Esophagus squamous epithelium (tissue), 5 donors: ENCODE measurements at regions not wholly inside any gene's neighbourhood (a gene's known extent, or its start where the extent isn't known, plus 50 kb on each side); places are given as distances from the start of the nearest gene placed in this dataset.

ENCODE experiments used
- DNase-seq: peaks from one replicate; lab custom pipeline; 2025; lab: John Stamatoyannopoulos, UW
- H3K27ac ChIP-seq, 4 donors: fragments of 200-600 bp; sonication (generic); one replicate each; pipeline ENCODE4 v1.5.1; 2016 to 2019; ENCODE audit warnings: mild to moderate bottlenecking in 1 of 4
- H3K27me3 ChIP-seq, 4 donors: fragments of 200-600 bp; sonication (generic); 1 replicate in 3 of 4; 2 replicates in 1 of 4; pipeline versions ENCODE4 v1.5.1 to v1.6.0; 2017 to 2021; ENCODE audit warnings: antibody characterized with exemption in 1 of 4
- H3K36me3 ChIP-seq, 3 donors: fragments of 200-600 bp; sonication (generic); one replicate each; pipeline ENCODE4 v1.5.1; 2016 to 2019
- H3K4me1 ChIP-seq, 3 donors: fragments of 200-600 bp; sonication (generic); one replicate each; pipeline ENCODE4 v1.5.1; 2017 to 2019
- H3K4me3 ChIP-seq, 4 donors: fragments of 200-600 bp; sonication (generic); 1 replicate in 3 of 4; 2 replicates in 1 of 4; pipeline ENCODE4 v1.5.1; 2016 to 2019; ENCODE audit warnings: mild to moderate bottlenecking in 2 of 4, moderate library complexity in 1 of 4
- H3K9me3 ChIP-seq, 3 donors: fragments of 200-600 bp; sonication (generic); one replicate each; pipeline ENCODE4 v1.5.1; 2016 to 2019
- CTCF ChIP-seq, 6 experiments: fragments of 450-650 bp in 4 of 6; fragments of 200-600 bp in 2 of 6; sonication (generic) in 2 of 6; IDR thresholded peaks; one replicate each; pipeline ENCODE4 v1.5.1; 2016 to 2019; ENCODE audit warnings: antibody characterized with exemption in 6 of 6, mild to moderate bottlenecking in 4 of 6, moderate library complexity in 4 of 6
- POLR2A ChIP-seq, 4 donors: fragments of 450-650 bp; IDR thresholded peaks; one replicate each; pipeline ENCODE4 v1.6.1; 2017; ENCODE audit warnings: antibody characterized with exemption in 4 of 4, mild to moderate bottlenecking in 4 of 4, moderate library complexity in 3 of 4
- WGBS, 2 donors: methylation state at CpG; one replicate each; pipeline ENCODE4 v1.1.5; 2018; 5-methylcytosine and 5-hydroxymethylcytosine counted together
- intact Hi-C: fragments of 100-400 bp; cut with DNase I; formaldehyde crosslinking; loops from one replicate; pipeline ENCODE4 v1.15.0; 2022
- donor health status: DM: yes; HTN: yes; CAD: no.

GRCh38 chr2:84102274-84102673, 356.8 kb downstream of the SUCLG1 start:
- Histone ChIP-seq H3K27me3 (no peaks in the 10 kb centered on the region), H3K36me3 (no peaks in the 10 kb centered on the region), H3K27ac (no peak overlapping the region), H3K9me3 (peaks cover 0 to 5% (median 0%) of the 10 kb centered on the region in 3 donors), H3K4me1 (no peaks in the 10 kb centered on the region), H3K4me3 (no peak overlapping the region)
- intact Hi-C loops, result no loop called here
- DNase-seq, result no peak
- TF ChIP-seq POLR2A (IDR thresholded peaks at IDR 0.05) (no peak), CTCF (IDR thresholded peaks at IDR 0.05) (no peak)
- WGBS, 2 donors, result 46 to 53% methylated on average over 2 of the region's 2 CpGs

- H3K27me3 ChIP-seq, result no peaks in the 10 kb centered on the region
- no peak for DNase-seq
- TF ChIP-seq CTCF (IDR thresholded peaks at IDR 0.05), result no peak
- TF ChIP-seq POLR2A (IDR thresholded peaks at IDR 0.05), result no peak
- intact Hi-C loops, result no loop called here
- no peaks in the 10 kb centered on the region for H3K36me3 ChIP-seq
- H3K4me1 ChIP-seq, result no peaks in the 10 kb centered on the region
- no peak overlapping the region for H3K27ac ChIP-seq
- H3K9me3 ChIP-seq, result no peaks in the 10 kb centered on the region
- H3K4me3 ChIP-seq, result no peak overlapping the region
Measured at GRCh38 chr2:84088656-84089055, 370.4 kb downstream of the SUCLG1 start.

GRCh38 chr2:84085562-84085961, 373.5 kb downstream of the SUCLG1 start:
- Histone ChIP-seq H3K4me3 (no peak overlapping the region), H3K36me3 (no peaks in the 10 kb centered on the region), H3K27me3 (no peaks in the 10 kb centered on the region), H3K4me1 (no peaks in the 10 kb centered on the region), H3K27ac (no peak overlapping the region), H3K9me3 (no peaks in the 10 kb centered on the region)
- DNase-seq, result no peak
- intact Hi-C loops, result no loop called here
- no peak for TF ChIP-seq CTCF (IDR thresholded peaks at IDR 0.05)
- no peak for TF ChIP-seq POLR2A (IDR thresholded peaks at IDR 0.05)

- WGBS, 2 donors, result 20 to 36% methylated on average over 1 of the region's 1 CpG
- H3K4me1 ChIP-seq, result no peaks in the 10 kb centered on the region
Measured at GRCh38 chr2:84084856-84085255, 374.2 kb downstream of the SUCLG1 start.

GRCh38 chr2:84083984-84084383, 375.1 kb downstream of the SUCLG1 start:
- H3K4me3 ChIP-seq, result no peak overlapping the region
- intact Hi-C loops, result no loop called here
- TF ChIP-seq POLR2A (IDR thresholded peaks at IDR 0.05) (no peak), CTCF (IDR thresholded peaks at IDR 0.05) (no peak)
- no peak for DNase-seq
- H3K27ac ChIP-seq, result no peak overlapping the region
- H3K9me3 ChIP-seq, result no peaks in the 10 kb centered on the region
- 33 to 50% methylated on average over 1 of the region's 1 CpG for WGBS, 2 donors
- no peaks in the 10 kb centered on the region for H3K27me3 ChIP-seq
- no peaks in the 10 kb centered on the region for H3K36me3 ChIP-seq
- H3K4me1 ChIP-seq, result no peaks in the 10 kb centered on the region

More at GRCh38 chr2:84084856-84085255, 374.2 kb downstream of the SUCLG1 start:
- Histone ChIP-seq H3K27me3 (no peaks in the 10 kb centered on the region), H3K9me3 (no peaks in the 10 kb centered on the region), H3K27ac (no peak overlapping the region), H3K36me3 (no peaks in the 10 kb centered on the region), H3K4me3 (no peak overlapping the region)
- intact Hi-C loops, result no loop called here
- TF ChIP-seq CTCF (IDR thresholded peaks at IDR 0.05) (no peak), POLR2A (IDR thresholded peaks at IDR 0.05) (no peak)
- DNase-seq, result no peak
